SK-N-SH (cell line): ENCODE measurements at regions not wholly inside any gene's neighbourhood (a gene's known extent, or its start where the extent isn't known, plus 50 kb on each side); places are given as distances from the start of the nearest gene placed in this dataset.

Experiments
- CTCF ChIA-PET: fragments of 300-600, 350-600 bp; formaldehyde crosslinking; extraction: SDS; loops from one replicate; lab custom pipeline; 2021; lab: Yijun Ruan, JAX
- POLR2A ChIA-PET: fragments of 350-600 bp; sonication (Branson Sonifier 250); formaldehyde crosslinking; extraction: SDS; loops from one replicate; lab custom pipeline; 2020; ENCODE audit warnings: antibody characterized with exemption, inconsistent platforms; lab: Yijun Ruan, JAX
- DNase-seq: peaks from one replicate; pipeline ENCODE4 v3.0.0; 2012
- H2AFZ ChIP-seq: fragments of 200-600 bp; sonication (generic); 2 replicates; pipeline ENCODE4 v1.8.1; 2016; ENCODE audit warnings: antibody characterized with exemption, mild to moderate bottlenecking, low read depth
- H3F3A ChIP-seq: fragments of 200-600 bp; sonication (generic); replicated peaks from 2 replicates; pipeline ENCODE3; 2016; ENCODE audit warnings: antibody characterized with exemption, mild to moderate bottlenecking; ENCODE audit not compliant: insufficient read depth
- H3K27ac ChIP-seq, 2 experiments: fragments of 200-500 bp in 1 of 2; fragments of 200-600 bp in 1 of 2; sonication (Bioruptor generic) in 1 of 2; sonication (generic), shearing (Covaris generic) in 1 of 2; 2 replicates each; pipeline versions ENCODE4 v1.5.1 to v1.6.1; 2014 to 2016; ENCODE audit warnings: low read depth in 2 of 2, inconsistent platforms in 1 of 2, low read length in 1 of 2, mild to moderate bottlenecking in 1 of 2, mixed read lengths in 1 of 2
- H3K27me3 ChIP-seq: fragments of 200-600 bp; sonication (generic), shearing (Covaris generic); 2 replicates; pipeline ENCODE4 v1.6.1; 2016; ENCODE audit warnings: mixed run types; ENCODE audit not compliant: insufficient read depth
- H3K36me3 ChIP-seq, 2 experiments: fragments of 200-500 bp in 1 of 2; fragments of 200-600 bp in 1 of 2; sonication (Bioruptor generic) in 1 of 2; sonication (generic) in 1 of 2; replicated peaks in 1 of 2; 2 replicates each; pipeline versions ENCODE3 to v1.5.1; 2014 to 2016; ENCODE audit warnings: low read length in 1 of 2, mild to moderate bottlenecking in 1 of 2; ENCODE audit not compliant: insufficient read depth in 2 of 2, control insufficient read depth in 1 of 2
- H3K4me1 ChIP-seq, 2 experiments: fragments of 200-500 bp in 1 of 2; fragments of 200-600 bp in 1 of 2; sonication (Bioruptor generic) in 1 of 2; sonication (generic), shearing (Covaris generic) in 1 of 2; 2 replicates each; pipeline versions ENCODE4 v1.5.1 to v1.6.1; 2014 to 2016; ENCODE audit warnings: low read depth in 1 of 2, low read length in 1 of 2, mixed run types in 1 of 2; ENCODE audit not compliant: insufficient read depth in 2 of 2, control insufficient read depth in 1 of 2
- H3K4me2 ChIP-seq: fragments of 200-600 bp; sonication (generic), shearing (Covaris generic); 2 replicates; pipeline ENCODE4 v1.6.1; 2017; ENCODE audit warnings: mixed run types
- H3K4me3 ChIP-seq, 2 experiments: fragments of 200-500 bp in 1 of 2; fragments of 200-600 bp in 1 of 2; sonication (Bioruptor generic) in 1 of 2; sonication (generic), shearing (Covaris generic) in 1 of 2; 2 replicates each; pipeline versions ENCODE4 v1.5.1 to v1.8.1; 2014 to 2016; ENCODE audit warnings: low read depth in 2 of 2, inconsistent platforms in 1 of 2, low read length in 1 of 2, mild to moderate bottlenecking in 1 of 2, mixed read lengths in 1 of 2, moderate library complexity in 1 of 2
- H3K79me2 ChIP-seq: fragments of 200-600 bp; sonication (generic); 2 replicates; pipeline ENCODE4 v1.8.1; 2017; ENCODE audit warnings: mild to moderate bottlenecking; ENCODE audit not compliant: insufficient read depth
- H3K9ac ChIP-seq: fragments of 200-600 bp; sonication (generic); 2 replicates; pipeline ENCODE4 v1.6.1; 2017; ENCODE audit warnings: mixed run types
- H3K9me2 ChIP-seq: fragments of 200-600 bp; sonication (generic); 2 replicates; pipeline ENCODE4 v1.6.1; 2017; ENCODE audit warnings: mixed run types
- H3K9me3 ChIP-seq: fragments of 200-600 bp; sonication (generic); 2 replicates; pipeline ENCODE4 v1.6.1; 2017; ENCODE audit warnings: mixed run types, mild to moderate bottlenecking, moderate library complexity
- H4K20me1 ChIP-seq: fragments of 200-600 bp; sonication (generic); 2 replicates; pipeline ENCODE4 v1.6.1; 2017; ENCODE audit warnings: mild to moderate bottlenecking, mixed run types; ENCODE audit not compliant: insufficient read depth
- ELF1 ChIP-seq: IDR thresholded peaks from 2 replicates; pipeline ENCODE4 v1.4.0; 2012
- EZH2phosphoT487 ChIP-seq: fragments of 200-600 bp; sonication (generic); IDR thresholded peaks from 2 replicates; pipeline ENCODE4 v1.6.1; 2017; ENCODE audit warnings: low read depth, mixed run types, mild to moderate bottlenecking, antibody characterized with exemption, moderate library complexity, borderline replicate concordance
- FOXJ3 ChIP-seq: sonication (generic); formaldehyde crosslinking; IDR thresholded peaks from 2 replicates; pipeline ENCODE4 v1.5.1; 2020; ENCODE audit warnings: mild to moderate bottlenecking, missing genetic modification reagents
- NRF1 ChIP-seq: IDR thresholded peaks from 2 replicates; pipeline ENCODE4 v1.6.1; 2012; ENCODE audit warnings: low read depth, mild to moderate bottlenecking, low read length
- POLR2AphosphoS5 ChIP-seq: IDR thresholded peaks from 2 replicates; pipeline ENCODE4 v1.6.1; 2012; ENCODE audit warnings: low read depth, low read length
- RAD21 ChIP-seq: IDR thresholded peaks from 2 replicates; pipeline ENCODE4 v1.6.1; 2012; ENCODE audit warnings: mild to moderate bottlenecking, low read length
- RCOR1 ChIP-seq: fragments of 150-350 bp; IDR thresholded peaks from 2 replicates; pipeline ENCODE4 v1.6.1; 2017; ENCODE audit warnings: antibody characterized with exemption, low read length
- RFX5 ChIP-seq: IDR thresholded peaks from 2 replicates; pipeline ENCODE4 v1.6.1; 2012; ENCODE audit warnings: mild to moderate bottlenecking, improper control_type of control experiment, low read length
- RXRA ChIP-seq: IDR thresholded peaks from 2 replicates; pipeline ENCODE4 v1.4.0; 2012; ENCODE audit warnings: low read depth, mild to moderate bottlenecking, borderline replicate concordance
- SIN3A ChIP-seq: IDR thresholded peaks from 2 replicates; pipeline ENCODE4 v1.6.1; 2012; ENCODE audit warnings: low read depth, mild to moderate bottlenecking, low read length, moderate library complexity, borderline replicate concordance
- TCF12 ChIP-seq: IDR thresholded peaks from 2 replicates; pipeline ENCODE4 v1.4.0; 2012
- YY1 ChIP-seq: IDR thresholded peaks from 2 replicates; pipeline ENCODE4 v1.4.0; 2012; ENCODE audit warnings: low read depth, mild to moderate bottlenecking
- WGBS: methylation state at CpG from one replicate; pipeline ENCODE4 v1.1.6; 2017; ENCODE audit warnings: low lambda C conversion rate; 5-methylcytosine and 5-hydroxymethylcytosine counted together
- TF ChIP-seq, protein P1 (sequence below): IDR thresholded peaks from 2 replicates; pipeline ENCODE4; 2012
- TF ChIP-seq, protein P2 (sequence below): fragments of 150-350 bp; IDR thresholded peaks from 2 replicates; pipeline ENCODE4 v1.6.1; 2016; ENCODE audit warnings: mild to moderate bottlenecking, low read depth, low read length
- TF ChIP-seq, protein P3 (sequence below): IDR thresholded peaks from 2 replicates; pipeline ENCODE4 v1.6.1; 2012; ENCODE audit warnings: mild to moderate bottlenecking, low read depth, low read length, moderate library complexity
- TF ChIP-seq, protein P4 (sequence below): IDR thresholded peaks from 2 replicates; pipeline ENCODE4 v1.4.0; 2012; ENCODE audit warnings: low read depth, borderline replicate concordance
- TF ChIP-seq, protein P5 (sequence below): IDR thresholded peaks from 2 replicates; pipeline ENCODE4 v1.4.0; 2012; ENCODE audit warnings: low read depth
- TF ChIP-seq, protein P6 (sequence below): fragments of 200-600 bp; sonication (generic); IDR thresholded peaks from 2 replicates; pipeline ENCODE4 v1.6.1; 2017; ENCODE audit warnings: antibody characterized with exemption, mild to moderate bottlenecking, moderate library complexity

DNA sequence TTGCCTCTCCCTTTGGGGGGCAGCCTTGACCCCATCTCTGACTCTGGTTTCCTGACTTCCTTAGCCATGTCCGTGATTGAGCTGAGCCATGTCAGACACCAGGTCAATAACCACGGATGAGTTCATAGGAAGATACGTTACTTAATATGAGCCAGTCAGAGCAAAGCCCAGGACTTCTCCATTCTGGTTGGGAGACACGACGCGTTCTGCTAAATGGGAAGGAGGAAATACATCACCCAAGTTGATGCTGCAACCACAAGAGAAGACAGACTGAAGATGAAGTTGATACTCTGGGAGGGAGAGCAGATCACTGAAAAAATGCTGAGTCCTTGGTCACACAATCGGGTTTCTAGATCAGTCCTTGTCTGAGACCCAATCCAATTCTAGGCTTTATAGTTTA, 90.9 kb downstream of the MATN1 start:
- TF ChIP-seq, protein P1, sequence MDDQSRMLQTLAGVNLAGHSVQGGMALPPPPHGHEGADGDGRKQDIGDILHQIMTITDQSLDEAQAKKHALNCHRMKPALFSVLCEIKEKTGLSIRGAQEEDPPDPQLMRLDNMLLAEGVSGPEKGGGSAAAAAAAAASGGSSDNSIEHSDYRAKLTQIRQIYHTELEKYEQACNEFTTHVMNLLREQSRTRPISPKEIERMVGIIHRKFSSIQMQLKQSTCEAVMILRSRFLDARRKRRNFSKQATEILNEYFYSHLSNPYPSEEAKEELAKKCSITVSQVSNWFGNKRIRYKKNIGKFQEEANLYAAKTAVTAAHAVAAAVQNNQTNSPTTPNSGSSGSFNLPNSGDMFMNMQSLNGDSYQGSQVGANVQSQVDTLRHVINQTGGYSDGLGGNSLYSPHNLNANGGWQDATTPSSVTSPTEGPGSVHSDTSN, result no peak
- TF ChIP-seq RCOR1 (no peak), RXRA (no peak), EZH2phosphoT487 (no peak), POLR2AphosphoS5 (no peak), RAD21 (no peak), RFX5 (no peak), FOXJ3 (CRISPR knock-in tag) (no peak), NRF1 (no peak), TCF12 (no peak), SIN3A (no peak), ELF1 (no peak), YY1 (no peak)
- TF ChIP-seq, protein P2, sequence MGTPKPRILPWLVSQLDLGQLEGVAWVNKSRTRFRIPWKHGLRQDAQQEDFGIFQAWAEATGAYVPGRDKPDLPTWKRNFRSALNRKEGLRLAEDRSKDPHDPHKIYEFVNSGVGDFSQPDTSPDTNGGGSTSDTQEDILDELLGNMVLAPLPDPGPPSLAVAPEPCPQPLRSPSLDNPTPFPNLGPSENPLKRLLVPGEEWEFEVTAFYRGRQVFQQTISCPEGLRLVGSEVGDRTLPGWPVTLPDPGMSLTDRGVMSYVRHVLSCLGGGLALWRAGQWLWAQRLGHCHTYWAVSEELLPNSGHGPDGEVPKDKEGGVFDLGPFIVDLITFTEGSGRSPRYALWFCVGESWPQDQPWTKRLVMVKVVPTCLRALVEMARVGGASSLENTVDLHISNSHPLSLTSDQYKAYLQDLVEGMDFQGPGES, result no peak
- TF ChIP-seq, protein P3, sequence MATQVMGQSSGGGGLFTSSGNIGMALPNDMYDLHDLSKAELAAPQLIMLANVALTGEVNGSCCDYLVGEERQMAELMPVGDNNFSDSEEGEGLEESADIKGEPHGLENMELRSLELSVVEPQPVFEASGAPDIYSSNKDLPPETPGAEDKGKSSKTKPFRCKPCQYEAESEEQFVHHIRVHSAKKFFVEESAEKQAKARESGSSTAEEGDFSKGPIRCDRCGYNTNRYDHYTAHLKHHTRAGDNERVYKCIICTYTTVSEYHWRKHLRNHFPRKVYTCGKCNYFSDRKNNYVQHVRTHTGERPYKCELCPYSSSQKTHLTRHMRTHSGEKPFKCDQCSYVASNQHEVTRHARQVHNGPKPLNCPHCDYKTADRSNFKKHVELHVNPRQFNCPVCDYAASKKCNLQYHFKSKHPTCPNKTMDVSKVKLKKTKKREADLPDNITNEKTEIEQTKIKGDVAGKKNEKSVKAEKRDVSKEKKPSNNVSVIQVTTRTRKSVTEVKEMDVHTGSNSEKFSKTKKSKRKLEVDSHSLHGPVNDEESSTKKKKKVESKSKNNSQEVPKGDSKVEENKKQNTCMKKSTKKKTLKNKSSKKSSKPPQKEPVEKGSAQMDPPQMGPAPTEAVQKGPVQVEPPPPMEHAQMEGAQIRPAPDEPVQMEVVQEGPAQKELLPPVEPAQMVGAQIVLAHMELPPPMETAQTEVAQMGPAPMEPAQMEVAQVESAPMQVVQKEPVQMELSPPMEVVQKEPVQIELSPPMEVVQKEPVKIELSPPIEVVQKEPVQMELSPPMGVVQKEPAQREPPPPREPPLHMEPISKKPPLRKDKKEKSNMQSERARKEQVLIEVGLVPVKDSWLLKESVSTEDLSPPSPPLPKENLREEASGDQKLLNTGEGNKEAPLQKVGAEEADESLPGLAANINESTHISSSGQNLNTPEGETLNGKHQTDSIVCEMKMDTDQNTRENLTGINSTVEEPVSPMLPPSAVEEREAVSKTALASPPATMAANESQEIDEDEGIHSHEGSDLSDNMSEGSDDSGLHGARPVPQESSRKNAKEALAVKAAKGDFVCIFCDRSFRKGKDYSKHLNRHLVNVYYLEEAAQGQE, result no peak
- TF ChIP-seq, protein P4, sequence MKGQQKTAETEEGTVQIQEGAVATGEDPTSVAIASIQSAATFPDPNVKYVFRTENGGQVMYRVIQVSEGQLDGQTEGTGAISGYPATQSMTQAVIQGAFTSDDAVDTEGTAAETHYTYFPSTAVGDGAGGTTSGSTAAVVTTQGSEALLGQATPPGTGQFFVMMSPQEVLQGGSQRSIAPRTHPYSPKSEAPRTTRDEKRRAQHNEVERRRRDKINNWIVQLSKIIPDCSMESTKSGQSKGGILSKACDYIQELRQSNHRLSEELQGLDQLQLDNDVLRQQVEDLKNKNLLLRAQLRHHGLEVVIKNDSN, result no peak
- TF ChIP-seq, protein P5, sequence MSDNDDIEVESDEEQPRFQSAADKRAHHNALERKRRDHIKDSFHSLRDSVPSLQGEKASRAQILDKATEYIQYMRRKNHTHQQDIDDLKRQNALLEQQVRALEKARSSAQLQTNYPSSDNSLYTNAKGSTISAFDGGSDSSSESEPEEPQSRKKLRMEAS, result no peak
- TF ChIP-seq, protein P6, sequence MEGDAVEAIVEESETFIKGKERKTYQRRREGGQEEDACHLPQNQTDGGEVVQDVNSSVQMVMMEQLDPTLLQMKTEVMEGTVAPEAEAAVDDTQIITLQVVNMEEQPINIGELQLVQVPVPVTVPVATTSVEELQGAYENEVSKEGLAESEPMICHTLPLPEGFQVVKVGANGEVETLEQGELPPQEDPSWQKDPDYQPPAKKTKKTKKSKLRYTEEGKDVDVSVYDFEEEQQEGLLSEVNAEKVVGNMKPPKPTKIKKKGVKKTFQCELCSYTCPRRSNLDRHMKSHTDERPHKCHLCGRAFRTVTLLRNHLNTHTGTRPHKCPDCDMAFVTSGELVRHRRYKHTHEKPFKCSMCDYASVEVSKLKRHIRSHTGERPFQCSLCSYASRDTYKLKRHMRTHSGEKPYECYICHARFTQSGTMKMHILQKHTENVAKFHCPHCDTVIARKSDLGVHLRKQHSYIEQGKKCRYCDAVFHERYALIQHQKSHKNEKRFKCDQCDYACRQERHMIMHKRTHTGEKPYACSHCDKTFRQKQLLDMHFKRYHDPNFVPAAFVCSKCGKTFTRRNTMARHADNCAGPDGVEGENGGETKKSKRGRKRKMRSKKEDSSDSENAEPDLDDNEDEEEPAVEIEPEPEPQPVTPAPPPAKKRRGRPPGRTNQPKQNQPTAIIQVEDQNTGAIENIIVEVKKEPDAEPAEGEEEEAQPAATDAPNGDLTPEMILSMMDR, result no peak
- peaks cover 0 to 19% of the 10 kb centered on the region in 2 experiments; a peak in 1 of 4 replicates for H3K4me1 ChIP-seq
- 32% methylated on average over 7 of the region's 7 CpGs for WGBS

More for the DNA sequence above, 90.9 kb downstream of the MATN1 start:
- Histone ChIP-seq H3K27me3 (no peaks in the 10 kb centered on the region), H3K36me3 (no peaks in the 10 kb centered on the region), H4K20me1 (no peaks in the 10 kb centered on the region), H3F3A (no peaks in the 10 kb centered on the region), H3K4me3 (no peak overlapping the region), H3K9ac (no peak overlapping the region), H3K9me2 (no peaks in the 10 kb centered on the region), H3K79me2 (no peaks in the 10 kb centered on the region), H3K27ac (no peak overlapping the region), H3K9me3 (no peaks in the 10 kb centered on the region), H3K4me2 (no peak overlapping the region), H2AFZ (no peak overlapping the region)
- ChIA-PET POLR2A (no interaction called here), CTCF (interaction anchor here (1.7 kb wide), 1 partner anchor 8 kb away, joined by 8 read pairs; no protein-coding TSS in a partner anchor)
- no peak for DNase-seq
